ENCODE measurements at regions not wholly inside any gene's neighbourhood (a gene's known extent, or its start where the extent isn't known, plus 50 kb on each side); places are given as distances from the start of the nearest gene placed in this dataset. TPM values are rescaled to one million over a fixed set of nuclear protein-coding genes. Genes with fewer than 3 reads are reported as not detected.

DNA sequence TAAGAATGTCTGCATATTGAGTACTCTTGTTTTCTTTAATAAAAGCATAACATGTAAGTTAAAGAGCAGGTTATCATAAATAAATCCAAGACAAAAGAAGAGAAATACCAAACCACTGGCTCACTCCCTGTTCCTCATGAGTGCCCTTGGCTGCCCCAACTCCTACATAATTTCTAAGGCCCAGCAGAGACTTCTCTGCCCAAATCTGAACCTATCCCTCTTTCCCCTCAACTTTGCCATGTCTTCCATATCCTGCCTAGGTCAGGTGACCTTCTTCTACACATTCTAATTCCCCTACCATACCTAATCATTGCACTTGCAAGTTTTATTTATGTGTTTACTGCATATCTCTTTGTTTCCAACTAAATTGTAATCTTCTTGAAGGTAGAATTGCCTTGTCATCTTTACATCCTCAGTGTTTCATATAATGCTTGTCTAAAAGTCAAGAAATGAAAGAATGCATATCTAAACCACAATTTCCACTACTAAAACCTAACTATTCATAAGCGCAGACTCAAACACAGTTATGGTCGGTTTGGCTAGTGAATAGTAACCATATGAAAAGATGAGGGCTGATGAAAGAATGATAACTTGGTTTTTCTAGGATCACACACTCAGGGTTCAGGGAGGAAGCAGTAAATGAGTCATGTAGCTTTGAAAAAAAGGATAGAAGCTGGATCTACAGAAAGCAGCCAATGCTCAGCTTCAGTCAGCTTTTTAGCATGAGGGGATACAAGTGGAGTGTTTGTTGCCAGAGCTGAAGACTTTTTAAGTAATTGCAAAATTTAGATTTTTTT, 53.3 kb upstream of the EYA4 start:
- POLR2A ChIA-PET: no interaction called here
- DNase-seq (ENCODE audit: low read depth): no peak
- H3K4me3 ChIP-seq (ENCODE audit: low read depth, low read length): no peak overlapping the region
- H3K27me3 ChIP-seq (ENCODE audit: control insufficient read depth, insufficient read depth, low read length): no peaks in the 10 kb centered on the region
- TF ChIP-seq, protein P1, sequence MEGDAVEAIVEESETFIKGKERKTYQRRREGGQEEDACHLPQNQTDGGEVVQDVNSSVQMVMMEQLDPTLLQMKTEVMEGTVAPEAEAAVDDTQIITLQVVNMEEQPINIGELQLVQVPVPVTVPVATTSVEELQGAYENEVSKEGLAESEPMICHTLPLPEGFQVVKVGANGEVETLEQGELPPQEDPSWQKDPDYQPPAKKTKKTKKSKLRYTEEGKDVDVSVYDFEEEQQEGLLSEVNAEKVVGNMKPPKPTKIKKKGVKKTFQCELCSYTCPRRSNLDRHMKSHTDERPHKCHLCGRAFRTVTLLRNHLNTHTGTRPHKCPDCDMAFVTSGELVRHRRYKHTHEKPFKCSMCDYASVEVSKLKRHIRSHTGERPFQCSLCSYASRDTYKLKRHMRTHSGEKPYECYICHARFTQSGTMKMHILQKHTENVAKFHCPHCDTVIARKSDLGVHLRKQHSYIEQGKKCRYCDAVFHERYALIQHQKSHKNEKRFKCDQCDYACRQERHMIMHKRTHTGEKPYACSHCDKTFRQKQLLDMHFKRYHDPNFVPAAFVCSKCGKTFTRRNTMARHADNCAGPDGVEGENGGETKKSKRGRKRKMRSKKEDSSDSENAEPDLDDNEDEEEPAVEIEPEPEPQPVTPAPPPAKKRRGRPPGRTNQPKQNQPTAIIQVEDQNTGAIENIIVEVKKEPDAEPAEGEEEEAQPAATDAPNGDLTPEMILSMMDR (IDR thresholded peaks at IDR 0.05; ENCODE audit: insufficient read depth, low read depth, low read length): no peak
- CTCF ChIA-PET: interaction anchor here (1.6 kb wide), 1 partner anchor 225 kb away, joined by 5 read pairs; no protein-coding TSS in a partner anchor
- H3K36me3 ChIP-seq (ENCODE audit: control insufficient read depth, insufficient read depth, low read length): no peaks in the 10 kb centered on the region

DNA sequence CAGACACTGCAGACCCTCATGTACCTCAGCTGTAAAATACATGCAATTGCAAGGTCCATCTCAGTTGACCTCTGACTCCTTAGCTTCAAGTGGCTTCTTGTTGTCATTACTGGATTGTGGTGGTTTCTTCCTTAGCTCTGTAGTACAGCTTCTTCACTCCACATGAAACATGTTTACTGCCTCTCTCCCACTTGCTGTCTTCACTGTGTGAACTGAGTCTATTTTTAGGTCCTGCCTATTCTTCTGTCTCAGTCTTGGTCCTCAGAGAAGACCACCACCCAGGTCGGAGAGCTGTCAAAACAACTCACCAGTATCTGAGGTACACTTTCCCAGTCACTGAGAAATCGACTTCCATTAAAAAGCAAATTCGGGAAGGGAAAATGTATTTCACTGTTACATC, 50.2 kb upstream of the EYA4 start:
- TF ChIP-seq, protein P1 (IDR thresholded peaks at IDR 0.05; ENCODE audit: insufficient read depth, low read depth, low read length): no peak
- ChIA-PET CTCF (interaction anchor here (0.6 kb wide), 1 partner anchor 21 kb away, joined by 3 read pairs; no protein-coding TSS in a partner anchor), POLR2A (no interaction called here)
- DNase-seq (ENCODE audit: low read depth): no peak
- Histone ChIP-seq H3K4me3 (ENCODE audit: low read depth, low read length) (no peak overlapping the region), H3K27me3 (ENCODE audit: control insufficient read depth, insufficient read depth, low read length) (no peaks in the 10 kb centered on the region), H3K36me3 (ENCODE audit: control insufficient read depth, insufficient read depth, low read length) (no peaks in the 10 kb centered on the region)

DNA sequence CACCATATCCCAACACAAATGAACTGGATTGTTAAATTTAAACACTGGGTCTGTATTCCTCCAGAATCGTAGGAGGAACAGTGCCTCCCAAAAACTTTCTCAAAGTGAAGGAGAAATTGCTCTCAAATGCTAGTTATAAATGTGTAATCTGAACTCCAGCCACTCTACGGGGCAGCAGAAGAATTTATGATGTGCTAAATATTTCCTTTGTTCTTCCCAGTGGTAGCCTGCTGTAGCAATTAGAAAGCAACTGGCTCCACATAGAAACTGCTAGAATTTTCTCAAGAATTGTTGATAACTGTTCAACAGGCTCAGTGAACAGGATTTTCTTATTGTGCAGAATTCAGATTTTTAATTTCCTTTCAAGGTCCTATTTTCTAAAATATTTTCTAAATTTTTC, 49.8 kb upstream of the EYA4 start:
- POLR2A ChIA-PET: no interaction called here

More for the DNA sequence above, 49.8 kb upstream of the EYA4 start:
- H3K27me3 ChIP-seq (ENCODE audit: control insufficient read depth, insufficient read depth, low read length): no peaks in the 10 kb centered on the region
- CTCF ChIA-PET: interaction anchor here (0.6 kb wide), 1 partner anchor 21 kb away, joined by 3 read pairs; no protein-coding TSS in a partner anchor
- DNase-seq (ENCODE audit: low read depth): no peak
- no peak overlapping the region for H3K4me3 ChIP-seq (ENCODE audit: low read depth, low read length)
- no peaks in the 10 kb centered on the region for H3K36me3 ChIP-seq (ENCODE audit: control insufficient read depth, insufficient read depth, low read length)
- TF ChIP-seq, protein P1 (IDR thresholded peaks at IDR 0.05; ENCODE audit: insufficient read depth, low read depth, low read length): no peak

Small RNA genes in the stretch of these regions (small RNA-seq; reads per million reads assigned to genes)
- gene MTCYBP4 (ENCODE audit: insufficient read length, low read depth, low replicate concordance): not detected
